HEK293T (cell line): ENCODE measurements at regions not wholly inside any gene's neighbourhood (a gene's known extent, or its start where the extent isn't known, plus 50 kb on each side); places are given as distances from the start of the nearest gene placed in this dataset.

Source experiments
- ARNT ChIP-seq: fragments of 450-650 bp; IDR thresholded peaks from 2 replicates; pipeline ENCODE4 v1.6.1; 2017; ENCODE audit warnings: mild to moderate bottlenecking
- CTBP1 ChIP-seq: fragments of 450-650 bp; IDR thresholded peaks from 2 replicates; pipeline ENCODE4 v1.6.1; 2016; ENCODE audit warnings: borderline replicate concordance
- ELF4 ChIP-seq: fragments of 450-650 bp; IDR thresholded peaks from 2 replicates; pipeline ENCODE4 v1.6.1; 2017; ENCODE audit warnings: antibody characterized with exemption
- FOXA1 ChIP-seq: fragments of 450-650 bp; IDR thresholded peaks from 2 replicates; pipeline ENCODE4 v1.6.1; 2016; ENCODE audit warnings: mild to moderate bottlenecking
- FOXK2 ChIP-seq: fragments of 450-650 bp; IDR thresholded peaks from 2 replicates; pipeline ENCODE4 v1.6.1; 2016; ENCODE audit warnings: mild to moderate bottlenecking
- FOXM1 ChIP-seq: fragments of 450-650 bp; IDR thresholded peaks from 2 replicates; pipeline ENCODE4 v1.6.1; 2017; ENCODE audit warnings: mild to moderate bottlenecking, borderline replicate concordance
- L3MBTL2 ChIP-seq: fragments of 450-650 bp; conservative IDR thresholded peaks from 2 replicates; pipeline ENCODE4 v1.6.1; 2016; ENCODE audit warnings: mild to moderate bottlenecking
- LEF1 ChIP-seq: fragments of 450-650 bp; IDR thresholded peaks from 2 replicates; pipeline ENCODE4 v1.6.1; 2017; ENCODE audit warnings: mild to moderate bottlenecking, borderline replicate concordance
- NFRKB ChIP-seq: fragments of 450-650 bp; IDR thresholded peaks from 2 replicates; pipeline ENCODE4 v1.6.1; 2016; ENCODE audit warnings: mild to moderate bottlenecking, moderate library complexity
- TARDBP ChIP-seq: fragments of 450-650 bp; IDR thresholded peaks from 2 replicates; pipeline ENCODE4 v1.6.1; 2016

GRCh38 chr15:26126070-26126469 is 262.9 kb upstream of the ATP10A start:
- TF ChIP-seq LEF1 (no peak), FOXA1 (no peak), FOXM1 (no peak), TARDBP (no peak), FOXK2 (no peak), L3MBTL2 (no peak), NFRKB (no peak), ELF4 (no peak), CTBP1 (no peak), ARNT (no peak)
